ENCODE measurements at regions not wholly inside any gene's neighbourhood (a gene's known extent, or its start where the extent isn't known, plus 50 kb on each side); places are given as distances from the start of the nearest gene placed in this dataset.

- TF ChIP-seq CTCF (IDR thresholded peaks at IDR 0.05; ENCODE audit: insufficient read depth, low read length, poor library complexity, severe bottlenecking) (no peak), EZH2phosphoT487 (conservative IDR thresholded peaks at IDR 0.05; ENCODE audit: low read length) (no peak)
Measured at GRCh38 chr22:23377767-23378166, 197.5 kb downstream of the BCR start.
